GM19438 (cell line): ENCODE measurements at regions not wholly inside any gene's neighbourhood (a gene's known extent, or its start where the extent isn't known, plus 50 kb on each side); places are given as distances from the start of the nearest gene placed in this dataset.

Experiments used
- ATAC-seq: cut with Tn5 transposase; IDR thresholded peaks from one replicate; pipeline ENCODE4 v1.9.1; 2021; ENCODE audit warnings: low read depth; ENCODE audit not compliant: unreplicated experiment

DNA sequence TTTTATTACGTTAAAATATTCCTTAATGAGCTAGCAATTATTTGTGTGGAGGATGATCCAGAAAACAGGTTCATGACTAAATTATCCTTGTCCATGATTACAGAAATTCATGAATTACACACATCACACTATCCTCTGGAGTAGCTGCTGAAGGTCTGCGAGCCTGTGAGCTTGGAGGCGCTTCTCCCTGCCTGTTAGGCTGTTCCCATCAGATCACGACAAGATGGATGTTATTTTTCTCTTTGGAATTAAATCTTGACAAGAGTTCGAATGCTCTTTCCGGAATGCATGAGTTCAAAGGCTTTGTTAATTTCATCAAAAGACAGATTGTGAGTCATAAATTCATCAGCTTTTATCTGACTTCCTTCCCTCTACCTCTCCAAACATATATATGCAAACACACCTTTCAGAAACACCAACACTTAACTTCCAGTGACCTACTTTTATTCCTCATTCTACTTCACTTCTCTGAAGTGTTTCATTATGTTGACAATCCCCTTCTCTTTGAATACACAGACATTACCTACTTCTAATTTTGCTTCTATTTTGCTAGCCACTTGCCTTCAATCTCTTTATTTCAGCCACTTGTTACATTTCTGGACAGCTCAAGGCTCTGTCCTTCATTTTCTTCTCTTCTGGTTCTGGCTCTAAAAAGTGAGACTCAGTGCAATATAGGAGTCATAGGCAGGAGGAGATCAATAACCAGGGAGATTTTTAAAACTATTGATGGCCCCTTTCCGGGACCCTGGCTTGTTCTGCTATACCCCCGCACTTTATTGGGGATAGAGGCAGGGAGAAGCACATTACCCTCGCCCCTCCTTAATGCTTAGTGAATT, 274.6 kb downstream of the BTG1 start:
- no peak for ATAC-seq

DNA sequence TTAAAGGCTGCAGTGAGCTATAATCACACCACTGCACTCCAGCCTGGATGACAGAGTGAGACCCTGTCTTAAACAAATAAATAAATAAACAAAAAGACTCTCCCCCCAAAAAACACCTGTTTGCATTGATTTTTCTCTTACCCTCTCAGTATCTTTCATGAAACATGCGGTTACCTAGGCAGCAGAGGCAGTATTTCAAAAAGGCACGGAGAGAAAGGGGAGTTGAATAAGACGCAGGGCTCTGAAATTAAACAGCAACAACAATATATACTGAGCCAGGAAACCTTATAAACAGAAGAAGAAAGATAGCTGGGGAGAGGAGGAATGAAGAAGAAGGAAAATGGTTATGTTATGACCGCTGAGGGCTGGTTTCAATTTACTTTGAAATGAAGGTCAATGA, 277.6 kb downstream of the BTG1 start:
- ATAC-seq: no peak

DNA sequence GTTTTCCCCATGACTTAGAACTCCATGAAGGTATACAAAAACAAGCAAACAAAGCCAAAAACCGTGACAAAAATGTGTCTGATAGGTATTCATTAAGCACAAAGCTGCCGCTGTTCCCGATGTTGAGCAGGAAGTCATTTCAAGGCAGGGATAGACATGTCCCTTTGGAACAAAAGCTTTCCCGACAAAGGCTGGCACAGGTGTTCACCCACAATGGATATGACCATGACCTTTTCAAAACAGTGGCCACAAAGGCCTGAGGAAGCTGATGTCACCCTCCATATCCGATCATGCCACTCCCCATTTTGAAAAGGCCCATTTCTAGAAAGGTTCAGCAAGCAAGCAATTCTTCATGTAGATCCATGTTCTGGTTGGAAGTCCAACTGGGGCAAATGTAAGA, 279.1 kb downstream of the BTG1 start:
- ATAC-seq: no peak

DNA sequence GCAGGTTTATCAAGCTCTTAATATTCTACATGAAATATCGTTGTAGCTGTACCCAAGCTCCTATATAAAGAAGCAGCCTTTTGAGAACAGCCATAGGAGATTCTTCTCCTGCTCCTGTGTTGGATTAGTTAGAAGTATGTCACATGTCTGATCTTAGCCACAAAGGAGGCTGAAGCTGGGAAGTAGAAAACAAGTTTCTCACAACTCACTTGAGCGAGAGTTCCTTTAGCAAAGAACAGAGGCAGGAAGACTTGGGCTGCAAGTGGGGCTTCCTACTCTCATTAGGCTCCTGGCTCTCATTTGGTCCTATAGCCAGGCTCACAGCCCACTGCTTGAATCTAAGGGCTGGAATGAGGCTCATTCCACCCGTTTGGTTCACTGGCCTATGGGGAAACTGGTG, 281.9 kb downstream of the BTG1 start:
- no peak for ATAC-seq

DNA sequence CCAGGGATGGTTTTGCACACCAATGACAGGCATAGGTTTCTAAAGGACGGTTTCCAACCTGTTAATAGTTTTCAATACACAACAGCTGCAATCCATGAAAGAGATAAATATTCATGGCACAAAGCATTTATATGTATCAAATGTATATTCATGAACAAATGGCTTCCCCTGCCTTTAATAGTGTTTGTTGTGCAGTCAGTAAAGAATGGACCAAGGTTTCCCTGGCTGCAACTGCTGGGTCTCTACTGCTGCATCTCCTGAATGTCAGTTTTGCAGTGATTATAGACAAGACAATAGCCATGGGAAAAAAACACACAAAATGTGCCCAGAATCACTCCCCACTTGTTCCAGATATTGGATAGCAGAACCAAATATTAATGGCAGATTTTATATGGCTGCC, 284.1 kb downstream of the BTG1 start:
- ATAC-seq: no peak

DNA sequence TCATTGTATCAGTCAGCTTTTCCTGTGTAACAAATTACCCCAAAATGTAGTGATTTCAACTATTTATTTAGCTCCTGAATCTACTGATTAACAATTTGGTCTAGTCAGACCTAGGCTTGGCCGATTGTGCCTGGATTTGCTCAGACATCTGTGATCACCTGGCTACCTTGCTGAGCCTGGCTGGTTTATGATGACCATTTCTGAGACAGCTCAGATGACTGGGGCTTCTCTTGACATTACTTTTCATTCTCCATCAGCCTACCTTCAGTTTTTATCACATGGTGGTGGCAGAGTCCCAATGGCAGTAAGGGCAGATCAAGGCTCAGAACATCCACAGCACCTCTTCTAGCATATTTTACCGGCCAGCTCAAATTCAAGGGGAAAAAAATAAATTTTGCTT, 286.3 kb downstream of the BTG1 start:
- no peak for ATAC-seq

DNA sequence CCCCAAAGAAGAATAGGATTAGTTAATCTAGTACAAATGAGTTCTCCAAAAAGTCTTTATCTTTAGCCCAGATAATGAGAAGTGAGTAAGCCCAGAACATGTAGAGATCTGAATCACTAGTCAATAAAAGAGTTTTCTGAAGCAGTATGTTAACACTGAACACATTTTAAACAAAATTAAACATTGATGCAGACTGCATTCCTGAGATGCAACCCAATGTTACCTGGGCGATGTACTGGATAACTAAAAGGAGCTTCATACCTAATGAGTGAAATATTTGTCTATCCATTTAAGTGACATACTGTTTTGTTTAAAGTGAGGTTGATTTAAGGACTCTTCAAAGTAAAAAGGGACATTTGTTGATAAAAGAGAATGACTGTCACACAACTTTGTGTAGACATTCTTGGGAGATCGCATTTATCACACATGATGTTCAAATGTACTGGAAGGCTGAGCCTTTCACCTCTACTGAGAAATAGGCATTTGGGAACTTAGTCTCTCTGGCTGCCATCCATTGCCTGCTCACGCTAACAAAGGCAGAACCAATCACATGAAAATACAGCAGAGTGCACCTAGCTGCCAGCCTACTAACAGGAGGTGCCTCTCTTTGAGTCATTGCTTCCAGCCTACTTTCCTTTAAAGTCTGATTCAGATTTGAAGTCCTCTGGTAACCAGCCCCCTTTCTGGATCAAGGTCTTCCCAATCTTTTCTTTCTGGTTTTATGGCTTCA, 287.7 kb downstream of the BTG1 start:
- ATAC-seq: no peak

DNA sequence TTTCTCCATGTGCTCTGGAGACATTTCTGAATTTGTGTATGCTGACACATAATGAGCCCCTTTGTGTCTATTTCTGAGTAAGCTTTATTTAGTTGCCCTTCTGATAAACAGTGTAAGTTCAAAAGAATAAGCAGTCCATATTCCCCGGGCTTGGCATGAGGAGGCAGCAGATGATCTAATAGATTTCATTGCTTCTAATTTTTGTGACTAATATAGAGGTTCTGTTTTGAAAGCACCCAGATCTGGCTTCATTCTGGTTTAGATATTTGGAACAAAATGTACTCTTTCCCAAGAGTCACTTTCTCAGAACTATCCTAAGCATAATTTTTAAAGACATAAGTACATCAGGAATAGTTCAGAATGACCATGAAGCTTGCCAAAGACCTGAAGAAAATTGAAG, 290.9 kb downstream of the BTG1 start:
- no peak for ATAC-seq

DNA sequence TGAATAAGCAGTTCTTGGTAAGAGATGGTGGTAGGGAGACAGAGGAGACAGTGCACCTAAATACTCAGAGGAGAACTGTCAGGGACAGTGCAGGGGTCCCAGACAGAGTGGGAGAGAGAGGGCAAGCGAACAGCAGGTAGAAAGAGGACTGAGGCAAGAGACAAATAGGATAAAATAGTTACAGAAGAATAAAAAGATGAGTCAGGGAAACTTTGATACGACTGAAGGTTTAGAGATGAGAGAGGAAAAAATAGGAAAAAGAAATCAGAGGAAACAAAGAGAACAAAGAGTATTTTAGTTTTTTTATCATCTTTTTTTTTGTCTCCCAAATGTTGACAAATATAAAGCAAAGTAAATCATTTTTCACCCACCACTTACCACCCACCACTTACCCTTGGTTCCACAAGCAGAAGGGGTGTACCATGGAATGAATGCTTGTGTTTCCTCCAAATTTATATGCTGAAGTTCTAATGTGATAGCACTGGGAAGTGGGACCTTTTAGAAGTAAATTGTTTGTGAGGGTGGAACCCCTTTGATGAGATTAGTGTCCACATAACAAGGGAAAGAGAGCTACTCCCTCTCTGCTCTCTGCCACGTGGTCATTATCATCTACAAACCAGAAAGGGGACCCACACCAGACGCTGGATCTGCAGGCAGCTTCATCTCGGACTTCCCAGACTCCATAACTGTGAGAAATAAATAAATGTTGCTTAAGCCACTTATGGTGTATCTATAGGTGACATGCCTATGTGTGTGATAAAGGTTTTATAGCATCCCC, 292.1 kb downstream of the BTG1 start:
- ATAC-seq: no peak

DNA sequence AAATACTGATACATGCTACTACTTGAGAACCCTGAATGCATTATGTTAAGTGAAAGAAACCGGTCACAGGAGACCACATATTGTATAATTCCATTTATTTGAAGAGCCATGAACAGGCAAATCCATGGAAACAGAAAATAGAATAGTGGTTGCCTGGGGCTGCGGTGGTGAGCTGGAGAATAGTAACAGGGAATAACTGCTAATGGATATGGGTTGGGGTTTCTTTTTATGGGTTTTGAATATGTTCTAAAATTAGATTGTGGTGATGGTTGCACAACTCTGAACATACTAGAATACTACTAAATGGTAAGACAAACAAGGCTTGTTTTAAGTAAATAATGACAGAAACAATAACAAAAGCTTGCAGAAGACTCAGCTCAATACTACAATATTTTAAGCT, 293.0 kb downstream of the BTG1 start:
- ATAC-seq: no peak

DNA sequence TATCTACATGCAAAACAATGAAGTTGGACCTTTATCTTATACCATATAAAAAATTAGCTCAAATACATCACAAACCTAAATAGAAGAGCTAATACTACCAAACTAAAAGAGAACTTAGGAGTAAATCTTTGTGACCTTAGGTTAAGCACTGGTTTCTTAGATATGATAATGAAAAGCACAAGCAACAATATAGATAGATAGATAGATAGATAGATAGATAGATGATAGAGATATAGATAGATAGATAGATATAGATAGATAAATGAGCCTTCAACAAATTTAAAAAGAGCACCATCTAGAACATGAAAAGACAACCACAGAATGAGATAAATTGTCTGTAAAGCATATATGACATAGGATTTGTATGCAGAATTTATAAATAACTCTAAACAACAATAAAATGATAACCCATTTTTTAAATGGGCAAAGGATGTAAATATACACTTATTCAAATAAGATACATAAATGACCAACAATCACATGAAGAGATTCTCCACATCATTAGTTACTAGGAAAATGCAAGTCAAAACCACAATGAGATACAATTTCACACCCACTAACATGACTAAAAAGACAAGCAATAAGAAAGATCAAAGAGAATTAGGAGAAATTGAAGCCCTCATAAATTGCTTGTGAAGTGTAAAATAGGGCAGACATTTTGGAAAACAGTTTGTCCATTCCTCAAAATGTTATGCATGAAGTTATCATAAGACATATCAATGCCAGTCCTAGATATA, 293.7 kb downstream of the BTG1 start:
- no peak for ATAC-seq

DNA sequence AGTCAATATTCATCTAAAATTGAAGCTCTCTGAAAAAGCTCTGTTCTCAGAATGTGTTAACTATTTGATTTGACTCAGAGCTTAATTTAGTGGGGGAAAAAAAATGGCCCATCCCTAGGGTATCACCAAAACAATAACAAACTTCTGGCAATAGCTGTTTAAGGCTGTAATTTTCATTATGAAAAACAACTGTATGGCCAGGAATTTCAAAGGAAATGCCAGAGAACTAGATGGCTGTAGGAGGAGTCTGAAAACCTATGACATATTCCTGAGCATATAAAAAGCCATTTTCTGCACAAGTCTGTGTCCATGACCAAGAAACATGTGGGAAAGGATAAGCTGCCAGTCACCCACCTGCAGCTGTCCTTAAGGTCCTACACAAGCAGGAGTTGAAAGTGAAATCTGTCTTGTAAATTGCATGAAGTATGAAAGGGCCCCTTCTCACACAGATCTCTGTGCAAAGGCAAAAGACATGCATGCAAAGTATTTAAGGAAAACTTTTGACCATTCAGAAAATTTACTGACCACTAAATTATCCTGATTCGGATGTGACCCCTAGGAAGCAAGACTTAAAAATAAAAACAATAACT, 299.1 kb downstream of the BTG1 start:
- peak; percentile 70 for ATAC-seq

DNA sequence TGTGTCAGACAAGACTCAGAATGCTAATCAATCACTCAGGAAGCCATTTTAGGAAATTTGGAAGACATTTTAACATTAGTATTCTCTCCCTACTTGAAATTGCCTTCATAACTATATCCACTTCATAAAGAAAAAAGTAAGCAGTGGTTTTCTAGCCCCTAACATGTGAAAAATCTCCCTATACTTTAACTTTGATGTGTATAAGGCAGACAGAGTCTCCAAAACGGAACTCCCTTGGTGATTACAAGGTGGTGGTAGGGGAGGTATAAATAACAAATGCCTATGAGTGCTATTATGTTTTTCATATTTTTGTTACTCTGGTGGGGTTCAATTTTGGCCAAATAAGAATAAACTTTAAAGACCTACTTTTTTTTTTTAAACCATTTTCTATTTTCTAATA, 300.3 kb downstream of the BTG1 start:
- ATAC-seq: no peak

DNA sequence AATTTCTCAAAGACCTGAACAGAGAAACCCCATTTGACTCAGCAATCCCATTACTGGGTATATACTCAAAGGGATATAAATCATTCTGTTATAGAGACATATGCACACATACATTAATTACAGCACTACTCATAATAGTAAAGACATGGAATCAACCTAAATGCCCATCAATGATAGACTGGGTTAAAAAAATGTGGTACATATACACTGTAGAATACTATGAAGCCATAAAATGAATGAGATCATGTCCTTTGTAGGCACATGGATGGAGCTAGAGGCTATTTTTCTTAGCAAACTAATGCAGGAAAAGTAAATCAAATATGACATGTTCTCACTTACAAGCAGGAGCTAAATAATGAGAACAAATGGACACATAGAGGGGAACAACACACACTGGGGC, 303.8 kb downstream of the BTG1 start:
- ATAC-seq: no peak

DNA sequence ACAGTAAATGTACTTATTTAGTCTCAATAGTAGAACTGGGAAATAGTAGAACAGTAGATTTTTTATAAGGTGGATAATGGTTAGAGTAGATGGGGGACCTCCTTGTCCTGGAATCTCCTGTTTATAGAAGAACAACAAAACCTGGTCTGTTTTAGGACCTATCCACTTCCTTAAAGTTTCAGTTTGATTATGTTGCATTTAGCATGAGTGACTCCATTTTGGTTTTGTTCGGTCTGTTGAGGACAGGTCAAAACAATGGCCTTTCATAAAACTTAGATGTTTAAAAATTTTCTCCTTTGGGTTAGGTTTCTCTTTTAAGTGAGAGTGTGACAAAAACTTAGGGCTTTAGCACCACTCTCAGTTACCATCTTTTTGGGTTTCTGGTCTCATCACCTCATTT, 308.9 kb downstream of the BTG1 start:
- ATAC-seq: no peak

DNA sequence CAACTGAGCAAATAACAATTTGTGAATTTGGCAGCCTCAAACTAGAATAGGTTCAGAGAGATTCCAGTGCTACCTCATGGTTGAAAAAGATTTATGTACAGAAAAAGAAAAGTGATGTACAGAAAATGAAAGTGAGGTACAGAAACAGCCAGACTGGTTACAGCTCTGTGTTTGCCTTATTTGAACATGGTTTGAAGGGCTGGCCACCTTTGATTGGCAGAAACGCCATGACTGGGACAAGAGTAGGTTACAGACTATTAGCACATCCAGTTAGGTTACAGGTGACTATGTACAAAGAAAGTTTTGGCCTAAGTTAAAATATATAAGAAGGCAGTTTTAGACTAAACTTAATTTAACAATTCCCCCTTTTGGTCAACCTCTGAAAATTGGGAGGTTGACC, 309.4 kb downstream of the BTG1 start:
- no peak for ATAC-seq

DNA sequence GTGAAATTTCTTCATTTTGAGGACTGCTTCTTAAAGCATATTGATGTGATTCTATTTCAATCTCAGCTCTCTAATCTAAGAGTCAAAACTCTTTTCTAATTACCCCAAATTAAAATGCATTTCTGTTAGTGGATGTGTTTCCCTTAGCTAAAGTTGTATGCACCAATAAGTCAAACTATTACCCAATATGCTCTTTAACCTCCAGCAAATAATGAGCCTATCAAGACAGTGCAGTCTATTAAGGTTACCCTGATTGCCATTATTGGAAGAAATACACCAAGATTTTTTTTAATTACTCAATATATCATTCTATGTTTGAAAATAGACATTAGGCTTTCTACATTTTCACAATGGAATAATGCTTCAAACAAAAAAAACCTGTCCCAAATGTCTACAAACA, 310.0 kb downstream of the BTG1 start:
- ATAC-seq: no peak

DNA sequence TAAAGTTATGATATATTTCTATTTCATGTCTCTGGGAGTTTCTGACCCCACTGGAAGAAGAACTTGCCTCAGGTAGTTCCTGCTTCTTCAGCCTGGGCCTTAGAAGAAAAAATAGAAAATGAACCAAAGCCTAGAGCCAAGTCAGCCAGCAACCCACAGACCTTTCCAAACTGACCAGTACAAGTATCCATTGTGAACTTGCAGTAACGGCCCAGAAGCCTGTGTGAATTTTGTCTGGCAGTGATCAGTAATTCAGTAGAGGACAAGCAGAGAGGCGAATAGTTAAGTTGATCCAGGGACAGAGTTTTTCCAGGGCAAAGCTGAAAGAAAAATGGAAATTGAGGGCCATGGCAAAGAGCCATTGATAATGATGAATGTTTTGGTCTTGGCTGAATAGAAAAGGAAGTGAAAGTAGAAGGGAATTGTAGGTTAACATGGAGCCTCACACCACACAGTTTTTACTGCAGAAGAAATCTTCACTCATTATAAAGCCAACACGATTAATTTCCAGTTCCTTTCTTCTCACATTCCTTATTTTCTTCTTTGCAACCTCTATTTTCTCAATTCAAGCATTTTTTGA, 311.8 kb downstream of the BTG1 start:
- no peak for ATAC-seq

DNA sequence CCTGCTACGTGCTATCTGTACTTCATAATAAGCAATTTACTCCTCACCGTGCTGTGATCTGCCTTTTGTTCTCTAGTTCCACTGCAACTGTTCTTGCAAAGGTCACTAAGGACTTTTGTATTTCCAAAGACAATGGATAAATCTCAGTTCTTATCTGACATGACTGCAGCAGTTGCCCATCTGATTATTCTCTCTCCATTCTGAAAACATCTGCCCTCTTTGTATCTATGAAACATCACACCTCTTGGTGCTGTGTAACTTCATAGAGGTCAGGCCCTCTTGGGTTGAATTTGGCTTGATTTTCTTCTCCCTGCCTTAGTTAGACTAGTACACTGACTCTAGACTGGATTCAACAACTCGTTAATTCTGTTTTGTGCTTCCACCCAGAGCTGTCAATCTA, 319.6 kb downstream of the BTG1 start:
- no peak for ATAC-seq

DNA sequence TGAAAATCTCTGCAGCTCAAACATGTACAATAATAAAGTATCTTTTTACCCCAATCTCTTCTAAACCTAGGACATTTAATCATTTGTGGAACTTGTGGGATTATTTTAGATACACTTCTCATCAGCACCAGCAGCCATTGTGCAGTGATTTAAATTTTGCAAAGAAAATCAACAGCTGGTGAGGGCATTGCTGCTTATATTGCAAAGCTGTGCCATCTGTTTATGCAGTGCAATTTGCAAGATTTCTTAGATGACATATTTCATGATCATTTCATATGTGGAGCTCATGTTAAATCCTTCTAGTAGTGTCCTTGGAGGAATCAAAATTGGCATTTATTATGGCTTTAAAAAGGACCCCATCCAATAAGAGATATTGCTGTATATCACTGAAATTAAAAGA, 320.7 kb downstream of the BTG1 start:
- no peak for ATAC-seq
